Heart left ventricle (tissue), 16 donors: ENCODE measurements at regions not wholly inside any gene's neighbourhood (a gene's known extent, or its start where the extent isn't known, plus 50 kb on each side); places are given as distances from the start of the nearest gene placed in this dataset.

ENCODE experiments used
- ATAC-seq, 4 donors: fragments of 200-7000 bp; cut with Tn5 transposase; one replicate each; pipeline ENCODE4 v1.9.1; 2020 to 2022; ENCODE audit warnings: moderate library complexity in 4 of 4, mild to moderate bottlenecking in 3 of 4, moderate number of reproducible peaks in 1 of 4
- DNase-seq, 5 donors: peaks; one replicate each; pipeline ENCODE4 v3.0.0-alpha.2; 2020
- H3K27ac ChIP-seq, 12 donors: fragments of 200-600 bp; sonication (generic) in 4 of 12; one replicate each; pipeline versions ENCODE4 v1.5.0 to v1.8.0; 2016 to 2022; ENCODE audit warnings: mild to moderate bottlenecking in 2 of 12
- H3K27me3 ChIP-seq, 9 donors: fragments of 200-600 bp; sonication (generic) in 2 of 9; one replicate each; pipeline versions ENCODE4 v1.5.1 to v1.8.0; 2016 to 2022; ENCODE audit warnings: mild to moderate bottlenecking in 3 of 9
- H3K36me3 ChIP-seq, 9 donors: fragments of 200-600 bp; sonication (generic) in 2 of 9; one replicate each; pipeline versions ENCODE4 v1.5.0 to v1.8.0; 2018 to 2022; ENCODE audit warnings: mild to moderate bottlenecking in 2 of 9
- H3K4me1 ChIP-seq, 12 donors: fragments of 200-600 bp; sonication (generic) in 4 of 12; one replicate each; pipeline versions ENCODE4 v1.5.0 to v1.8.0; 2016 to 2022; ENCODE audit warnings: mild to moderate bottlenecking in 3 of 12
- H3K4me3 ChIP-seq, 12 donors: fragments of 200-600 bp; sonication (generic) in 4 of 12; one replicate each; pipeline versions ENCODE4 v1.5.0 to v1.8.0; 2017 to 2022; ENCODE audit warnings: mild to moderate bottlenecking in 9 of 12, moderate library complexity in 4 of 12
- H3K9me3 ChIP-seq, 12 donors: fragments of 200-600 bp; sonication (generic) in 4 of 12; one replicate each; pipeline versions ENCODE4 v1.5.0 to v1.8.0; 2016 to 2022; ENCODE audit warnings: mild to moderate bottlenecking in 1 of 12
- POLR2A ChIP-seq, 2 donors: fragments of 450-650 bp; IDR thresholded peaks; one replicate each; pipeline ENCODE4 v1.6.1; 2017; ENCODE audit warnings: antibody characterized with exemption in 2 of 2, mild to moderate bottlenecking in 2 of 2, moderate library complexity in 2 of 2
- WGBS, 4 donors: extraction: QIAGEN DNeasy Blood & Tissue Kit in 2 of 4; methylation state at CpG; one replicate each; pipeline versions ENCODE4 v1.1.5 to v1.1.7; 2013 to 2018; 5-methylcytosine and 5-hydroxymethylcytosine counted together
- intact Hi-C, 10 donors: fragments of 100-400 bp; cut with DNase I; formaldehyde crosslinking; loops; one replicate each; pipeline versions ENCODE4 v1.11.1 to v1.14.2; 2022
- TF ChIP-seq, protein P1 (sequence below), 12 donors: fragments of 200-600 bp; sonication (generic) in 4 of 12; IDR thresholded peaks; one replicate each; pipeline versions ENCODE4 v1.5.0 to v1.8.0; 2018 to 2022; ENCODE audit warnings: antibody characterized with exemption in 12 of 12, mild to moderate bottlenecking in 5 of 12
- donor health status: ischemic (EF 13 %, LVEDD 7.1; RV severe dilation, severe dysfunction).
- donor health status: healthy with polysubstance abuse.
- donor health status: DM: no; HTN: yes; CAD: no.
- donor health status: DM: no; HTN: no; CAD: no.
- donor health status: ischemic (EF 25% LVEDD 6.9; RV normal size, moderate dysfunction).
- donor health status: ischemic (EF 25% LVEDD 5.7; RV mildly dilated, moderate dysfunction).
- donor health status: healthy.
- donor health status: DM: yes; HTN: yes; CAD: no.
- donor health status: ischemic (EF 35%, LVEDD 5.7; RV mildly dilated, moderate dysfunction).
- donor health status: nonischemic (EF 11% LVEDD 7.7; RV severe dilation, severe dysfunction).
- donor health status: DM: yes; HTN: yes; CAD: no.
- donor health status: PGD.
- donor health status: ischemic (EF 29% LVEDD 5.4; RV normal size, mild dysfunction).
- donor health status: nonischemic (EF 23%, LVEDD 6.1; RV moderate dilation, normal function).

DNA sequence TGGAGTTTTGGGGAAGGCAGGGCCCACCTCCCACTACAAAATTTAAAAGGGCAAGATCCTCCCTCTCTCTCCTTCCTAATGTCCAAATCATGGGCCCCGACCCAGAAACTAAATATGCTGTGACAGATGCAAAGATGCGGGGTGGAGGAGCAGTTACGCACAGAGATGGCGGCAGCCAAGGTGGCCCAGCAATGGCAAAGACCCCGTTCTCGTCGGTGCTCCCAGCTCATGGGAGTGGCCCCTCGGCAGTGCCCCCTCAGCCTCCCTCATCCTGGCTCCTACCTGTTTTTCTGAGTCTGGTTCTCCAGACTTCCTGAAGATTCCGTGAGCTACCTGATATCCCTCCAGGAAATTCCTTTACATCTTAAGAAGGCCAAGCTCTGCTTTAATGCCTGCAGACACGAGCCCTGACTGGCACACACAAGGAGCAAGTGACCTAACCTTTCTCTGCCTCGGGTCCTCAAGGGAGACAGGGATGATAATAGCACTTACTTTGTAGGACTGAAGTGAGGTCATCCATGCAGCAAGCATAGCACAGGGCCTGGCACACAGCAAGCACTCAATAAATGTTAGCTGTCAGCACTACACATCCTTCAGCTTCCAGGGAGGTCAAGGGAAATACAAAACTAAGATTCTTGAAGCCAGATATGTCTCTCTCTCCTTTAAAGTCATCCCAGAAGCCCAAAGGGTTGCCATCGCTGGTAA is 103.5 kb downstream of the LSM3 start:
- Histone ChIP-seq H3K4me1 (no peaks in the 10 kb centered on the region), H3K36me3 (no peaks in the 10 kb centered on the region), H3K4me3 (no peak overlapping the region), H3K9me3 (no peaks in the 10 kb centered on the region), H3K27ac (no peak overlapping the region), H3K27me3 (peaks cover 0 to 17% (median 8%) of the 10 kb centered on the region in 9 donors)
- no peak for DNase-seq
- intact Hi-C loops: no loop called here
- ATAC-seq: no peak
- TF ChIP-seq POLR2A (IDR thresholded peaks at IDR 0.05): no peak
- TF ChIP-seq, protein P1, sequence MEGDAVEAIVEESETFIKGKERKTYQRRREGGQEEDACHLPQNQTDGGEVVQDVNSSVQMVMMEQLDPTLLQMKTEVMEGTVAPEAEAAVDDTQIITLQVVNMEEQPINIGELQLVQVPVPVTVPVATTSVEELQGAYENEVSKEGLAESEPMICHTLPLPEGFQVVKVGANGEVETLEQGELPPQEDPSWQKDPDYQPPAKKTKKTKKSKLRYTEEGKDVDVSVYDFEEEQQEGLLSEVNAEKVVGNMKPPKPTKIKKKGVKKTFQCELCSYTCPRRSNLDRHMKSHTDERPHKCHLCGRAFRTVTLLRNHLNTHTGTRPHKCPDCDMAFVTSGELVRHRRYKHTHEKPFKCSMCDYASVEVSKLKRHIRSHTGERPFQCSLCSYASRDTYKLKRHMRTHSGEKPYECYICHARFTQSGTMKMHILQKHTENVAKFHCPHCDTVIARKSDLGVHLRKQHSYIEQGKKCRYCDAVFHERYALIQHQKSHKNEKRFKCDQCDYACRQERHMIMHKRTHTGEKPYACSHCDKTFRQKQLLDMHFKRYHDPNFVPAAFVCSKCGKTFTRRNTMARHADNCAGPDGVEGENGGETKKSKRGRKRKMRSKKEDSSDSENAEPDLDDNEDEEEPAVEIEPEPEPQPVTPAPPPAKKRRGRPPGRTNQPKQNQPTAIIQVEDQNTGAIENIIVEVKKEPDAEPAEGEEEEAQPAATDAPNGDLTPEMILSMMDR (IDR thresholded peaks at IDR 0.05): no peak
- 84 to 90% (median 88%) methylated on average over 12 of the region's 12 CpGs for WGBS, 4 donors

DNA sequence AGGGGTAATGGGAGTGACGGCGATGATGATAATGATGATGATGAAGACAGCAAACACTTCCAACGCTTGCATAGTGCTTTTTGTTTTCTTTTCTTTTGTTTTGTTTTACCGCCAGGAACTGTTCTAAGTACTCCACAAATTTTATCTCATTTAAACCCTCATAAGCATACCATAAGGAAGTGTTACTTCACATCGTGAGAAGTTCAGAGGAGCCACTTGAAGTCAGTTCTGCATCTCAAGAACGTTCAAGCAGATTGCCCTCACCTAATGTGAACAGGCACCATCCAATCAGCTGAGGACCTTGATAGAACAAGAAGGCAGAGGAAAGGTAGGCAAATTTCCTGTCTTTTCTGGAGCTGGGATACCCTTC is 104.1 kb downstream of the LSM3 start:
- TF ChIP-seq, protein P1 (IDR thresholded peaks at IDR 0.05): no peak
- no peak overlapping the region for H3K27ac ChIP-seq
- DNase-seq: no peak

DNA sequence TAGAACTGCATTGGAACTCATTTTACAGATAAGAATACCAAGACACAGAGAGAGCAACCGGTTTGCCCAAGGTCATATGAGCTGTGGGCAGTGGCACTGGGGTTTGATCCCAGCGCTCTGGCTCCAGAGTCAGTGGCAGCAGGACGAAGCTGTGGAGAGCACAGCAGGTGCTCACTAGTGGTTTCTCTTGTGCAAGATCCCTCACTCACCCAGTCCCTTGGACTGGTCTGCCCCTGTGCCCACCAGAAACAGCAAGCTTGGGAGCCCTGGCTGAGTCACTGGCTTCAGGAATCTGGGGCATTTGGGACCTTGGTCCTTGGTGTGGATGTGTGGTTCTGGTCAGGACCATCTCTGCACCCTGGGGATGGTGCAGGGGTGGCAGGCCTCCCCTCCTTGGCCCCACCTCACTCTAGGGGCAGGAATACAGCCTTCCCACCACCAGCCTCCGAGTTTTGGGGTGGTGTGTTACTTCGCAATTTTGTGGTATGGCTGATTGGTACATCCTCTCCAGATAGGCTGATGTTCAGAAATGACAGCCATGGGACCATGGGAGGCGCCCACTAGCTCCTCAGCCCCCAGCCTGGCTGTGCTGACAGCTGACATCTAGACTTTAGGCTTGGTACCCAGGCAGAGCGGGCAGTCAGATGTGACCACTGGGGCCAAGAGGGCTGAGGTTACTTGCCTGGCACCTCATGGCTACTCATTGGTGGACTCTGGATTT is 104.6 kb downstream of the LSM3 start:
- TF ChIP-seq, protein P1 (IDR thresholded peaks at IDR 0.05): no peak
- 81 to 88% (median 85%) methylated on average over 5 to 7 of the region's 7 CpGs for WGBS, 4 donors
- no peak for ATAC-seq

More for the DNA sequence above, 104.1 kb downstream of the LSM3 start:
- no peaks in the 10 kb centered on the region for H3K36me3 ChIP-seq
- peaks cover 0 to 11% (median 6%) of the 10 kb centered on the region in 9 donors for H3K27me3 ChIP-seq
- no peak overlapping the region for H3K4me3 ChIP-seq
- no peak for ATAC-seq
- intact Hi-C loops: no loop called here
- H3K4me1 ChIP-seq: no peaks in the 10 kb centered on the region
- 81 to 87% (median 84%) methylated on average over 6 of the region's 6 CpGs for WGBS, 4 donors
- no peaks in the 10 kb centered on the region for H3K9me3 ChIP-seq

DNA sequence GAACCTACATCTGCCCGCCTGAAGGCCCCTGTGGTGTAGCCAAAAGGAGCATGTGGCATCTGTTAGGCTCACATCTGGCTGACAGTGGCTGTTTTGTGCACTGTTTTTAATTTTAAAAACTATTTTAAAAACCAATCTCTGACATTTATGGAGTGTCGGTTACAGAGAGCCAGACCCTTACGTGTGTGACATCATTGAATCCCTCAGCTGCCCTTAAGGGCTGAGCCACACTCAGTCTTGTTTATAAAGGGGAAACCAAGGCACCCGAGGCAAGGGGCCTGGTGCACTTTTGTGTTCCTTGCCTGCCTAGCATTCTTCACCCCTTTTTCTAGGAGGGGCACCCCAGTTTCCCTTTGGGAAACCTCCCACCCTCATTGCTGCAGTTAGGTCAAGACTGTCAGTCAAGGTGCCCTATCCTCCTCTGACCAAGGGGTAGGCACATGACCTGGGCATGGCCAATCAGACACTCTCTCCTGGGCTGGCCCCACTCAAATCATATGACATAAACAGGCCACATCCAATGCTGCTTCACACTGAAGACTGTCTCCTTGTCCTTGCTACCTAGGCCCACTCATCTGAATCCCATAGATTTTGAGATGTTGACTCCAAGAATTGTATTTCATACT is 105.3 kb downstream of the LSM3 start:
- intact Hi-C loops: no loop called here
- WGBS, 4 donors: 88 to 92% (median 91%) methylated on average over 4 of the region's 4 CpGs
- TF ChIP-seq, protein P1 (IDR thresholded peaks at IDR 0.05): no peak
- TF ChIP-seq POLR2A (IDR thresholded peaks at IDR 0.05): no peak
- peaks cover 0 to 4% (median 0%) of the 10 kb centered on the region in 12 donors for H3K4me1 ChIP-seq
- ATAC-seq (no peak), DNase-seq (no peak)
- no peak overlapping the region for H3K27ac ChIP-seq
- H3K27me3 ChIP-seq: peaks cover 0 to 6% (median under 1%) of the 10 kb centered on the region in 9 donors
- H3K36me3 ChIP-seq: no peaks in the 10 kb centered on the region
- H3K9me3 ChIP-seq: no peaks in the 10 kb centered on the region
- no peak overlapping the region for H3K4me3 ChIP-seq

More for the DNA sequence above, 104.6 kb downstream of the LSM3 start:
- Histone ChIP-seq H3K27me3 (peaks cover 0 to 9% (median 6%) of the 10 kb centered on the region in 9 donors), H3K4me3 (no peak overlapping the region), H3K4me1 (no peaks in the 10 kb centered on the region), H3K27ac (no peak overlapping the region), H3K9me3 (no peaks in the 10 kb centered on the region), H3K36me3 (no peaks in the 10 kb centered on the region)
- no peak for DNase-seq
- intact Hi-C loops: no loop called here
